Mucosa of gallbladder (tissue), 1 donor: ENCODE measurements at regions not wholly inside any gene's neighbourhood (a gene's known extent, or its start where the extent isn't known, plus 50 kb on each side); places are given as distances from the start of the nearest gene placed in this dataset.
"Not testable (repeated sequence)": the region's sequence is repeated elsewhere in the genome, so short reads cannot be mapped to it uniquely, and the experiment has no call there.

Source experiments
- DNase-seq: peaks from one replicate; pipeline ENCODE4 v3.0.0-alpha.2; 2020; ENCODE audit warnings: low spot score
- donor health status: DM: no; HTN: no; CAD: no.

- DNase-seq = not testable (repeated sequence)
These were observed 452.1 kb downstream of the GOLGA6L6 start for GRCh38 chr15:20089541-20089940.

DNA sequence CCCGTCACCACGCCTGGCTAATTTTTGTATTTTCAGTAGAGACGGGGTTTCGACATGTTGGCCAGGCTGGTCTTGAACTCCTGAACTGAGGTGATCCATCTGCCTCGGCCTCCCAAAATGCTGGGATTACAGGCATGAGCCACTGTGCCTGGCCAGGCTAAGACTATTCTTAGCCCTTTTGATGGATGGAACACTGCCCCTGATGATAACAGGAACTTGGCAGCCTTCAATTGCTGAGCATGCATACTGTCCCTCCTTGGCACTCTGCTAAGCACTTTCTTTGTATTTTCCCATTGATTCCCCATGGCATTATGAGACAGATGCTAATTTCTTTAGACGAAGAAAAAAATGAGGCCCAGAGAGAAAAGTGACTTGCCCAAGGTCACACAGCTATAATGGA, 457.6 kb downstream of the GOLGA6L6 start:
- not testable (repeated sequence) for DNase-seq

DNA sequence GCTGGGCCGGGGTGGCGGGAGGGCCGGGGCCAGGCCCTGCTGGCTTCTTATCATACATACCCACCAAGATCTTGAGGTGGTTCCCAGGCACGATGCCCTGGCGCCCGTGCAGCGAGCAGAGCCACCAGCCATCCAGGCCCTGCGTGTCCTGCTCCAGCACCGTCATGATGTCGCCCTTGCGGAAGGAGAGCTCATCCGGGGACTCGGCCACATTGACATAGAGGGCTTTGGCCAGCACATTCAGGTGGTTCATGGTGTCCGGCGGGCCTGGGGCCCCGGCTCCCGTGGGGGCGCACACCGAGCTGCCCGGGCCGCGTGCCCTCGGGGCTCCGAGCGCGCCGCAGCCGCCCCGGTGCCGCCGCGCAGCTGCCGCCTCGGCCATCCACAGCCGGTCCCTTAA, 467.5 kb downstream of the GOLGA6L6 start:
- DNase-seq = not testable (repeated sequence)

DNA sequence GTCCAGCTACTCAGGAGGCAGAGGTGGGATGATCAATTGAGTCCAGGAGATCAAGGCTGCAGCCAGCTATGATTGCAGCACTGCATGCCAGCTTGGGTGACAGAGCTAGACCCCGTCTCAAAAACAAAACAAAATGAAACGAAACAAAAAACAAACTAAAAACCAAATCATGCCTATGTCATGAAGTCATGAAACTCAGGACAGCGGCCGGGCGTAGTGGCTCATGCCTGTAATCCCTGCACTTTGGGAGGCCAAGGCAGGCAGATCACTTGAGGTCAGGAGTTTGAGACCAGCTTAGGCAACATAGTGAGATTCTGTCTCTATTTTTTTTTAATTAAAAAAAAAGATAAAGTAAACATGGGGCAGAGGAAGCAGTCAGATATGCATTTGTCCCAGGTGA, 472.6 kb downstream of the GOLGA6L6 start:
- DNase-seq = not testable (repeated sequence)

DNA sequence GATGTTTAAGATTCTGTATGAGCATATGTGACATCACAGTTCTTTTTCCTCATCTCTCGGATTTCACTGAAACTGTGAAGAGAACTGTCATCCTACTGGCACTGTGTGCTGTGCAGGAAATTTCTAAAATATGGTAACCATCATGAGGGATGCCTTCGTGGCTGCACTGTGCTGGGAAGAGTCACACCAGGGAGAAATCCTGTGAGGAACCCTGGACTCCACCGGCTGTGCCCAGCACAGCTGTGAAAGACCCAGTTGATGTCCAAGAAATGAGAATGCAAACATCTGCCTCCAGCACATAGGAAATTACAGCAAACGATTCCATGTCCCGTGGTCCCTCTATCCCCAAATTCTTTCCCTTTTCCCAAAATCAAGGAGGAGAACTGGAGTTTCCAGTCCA, 475.4 kb downstream of the GOLGA6L6 start:
- not testable (repeated sequence) for DNase-seq

- DNase-seq = not testable (repeated sequence)
These were observed 476.1 kb downstream of the GOLGA6L6 start for GRCh38 chr15:20065508-20065907.

- not testable (repeated sequence) for DNase-seq
These were observed 478.4 kb downstream of the GOLGA6L6 start for GRCh38 chr15:20063167-20063566.

DNA sequence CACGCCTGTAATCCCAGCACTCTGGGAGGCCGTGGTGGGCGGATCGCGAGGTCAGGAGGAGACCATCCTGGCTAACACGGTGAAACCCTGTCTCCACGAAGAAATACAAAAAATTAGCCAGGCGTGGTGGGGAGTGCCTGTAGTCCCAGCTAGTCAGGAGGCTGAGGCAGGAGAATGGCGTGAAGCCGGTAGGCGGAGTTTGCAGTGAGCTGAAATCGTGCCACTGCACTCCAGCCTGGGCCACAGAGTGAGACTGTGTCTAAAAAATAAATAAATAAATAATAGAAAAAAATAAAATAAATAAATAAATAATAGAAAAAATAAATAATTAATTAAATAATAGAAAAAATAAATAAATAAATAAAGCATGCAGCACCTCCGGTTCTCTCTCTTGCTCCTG, 480.8 kb downstream of the GOLGA6L6 start:
- DNase-seq = not testable (repeated sequence)

- DNase-seq = not testable (repeated sequence)
These were observed 484.7 kb downstream of the GOLGA6L6 start for GRCh38 chr15:20056871-20057270.

DNA sequence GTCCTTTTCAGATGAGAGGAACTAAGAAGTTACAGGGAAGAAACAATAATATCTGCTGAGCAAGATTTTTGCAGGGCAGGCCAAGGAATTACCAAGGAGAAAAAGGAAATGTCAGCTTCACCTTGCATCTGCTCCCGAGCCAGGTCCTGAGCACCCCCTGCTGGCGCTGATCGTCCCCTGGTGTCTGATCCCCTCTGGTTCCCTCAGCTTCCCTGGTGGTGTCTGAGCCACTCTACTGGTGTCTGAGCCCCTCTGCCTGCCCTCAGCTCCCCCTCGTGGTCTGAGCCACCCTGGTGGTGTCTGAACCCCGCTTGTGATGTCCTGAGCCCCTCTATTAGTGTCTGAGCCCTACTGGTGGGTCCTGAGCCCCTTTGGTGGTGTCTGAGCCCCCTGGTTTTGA, 485.7 kb downstream of the GOLGA6L6 start:
- not testable (repeated sequence) for DNase-seq

GRCh38 chr15:20048189-20048588, 493.4 kb downstream of the GOLGA6L6 start:
- DNase-seq = not testable (repeated sequence)

- not testable (repeated sequence) for DNase-seq
These were observed 496.4 kb downstream of the GOLGA6L6 start for GRCh38 chr15:20045165-20045564.

DNA sequence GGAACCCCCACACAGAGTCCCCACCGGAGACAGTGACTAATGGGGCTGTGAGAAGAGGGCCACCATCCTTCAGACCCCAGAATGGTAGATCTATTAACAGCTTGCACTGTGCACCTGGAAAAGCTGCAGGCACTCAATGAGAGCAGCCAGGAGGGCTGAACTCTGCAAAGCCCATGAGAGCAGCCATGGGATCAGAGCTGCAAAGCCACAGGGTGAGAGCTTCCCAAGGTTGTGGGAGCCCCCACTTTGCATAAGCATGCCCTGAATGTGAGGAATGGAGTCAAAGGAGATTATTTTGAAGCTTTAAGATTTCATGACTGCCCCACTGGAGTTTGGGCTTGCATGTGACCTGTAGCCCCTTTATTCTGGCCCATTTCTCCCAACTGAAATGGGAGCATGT, 500.9 kb downstream of the GOLGA6L6 start:
- DNase-seq = not testable (repeated sequence)

DNA sequence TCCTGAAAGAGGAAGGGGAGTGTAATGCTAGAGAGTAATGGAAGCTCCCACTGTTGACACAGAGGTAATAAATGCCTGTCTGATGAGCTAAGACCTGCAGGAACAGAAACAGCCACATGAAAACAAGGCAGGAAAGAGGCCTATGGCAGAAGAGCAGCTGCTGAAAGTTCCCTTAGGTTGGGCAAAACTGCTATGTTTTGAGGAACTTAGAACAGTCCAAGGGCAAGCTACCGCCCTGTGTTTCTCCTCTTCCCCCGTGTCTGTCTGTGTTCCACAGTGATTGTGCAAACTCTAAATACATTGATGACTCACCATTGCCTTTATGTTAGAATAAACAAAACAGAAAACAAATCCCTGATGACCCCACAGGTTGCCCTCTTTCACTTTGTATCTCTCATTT, 516.6 kb downstream of the GOLGA6L6 start:
- DNase-seq = not testable (repeated sequence)

DNA sequence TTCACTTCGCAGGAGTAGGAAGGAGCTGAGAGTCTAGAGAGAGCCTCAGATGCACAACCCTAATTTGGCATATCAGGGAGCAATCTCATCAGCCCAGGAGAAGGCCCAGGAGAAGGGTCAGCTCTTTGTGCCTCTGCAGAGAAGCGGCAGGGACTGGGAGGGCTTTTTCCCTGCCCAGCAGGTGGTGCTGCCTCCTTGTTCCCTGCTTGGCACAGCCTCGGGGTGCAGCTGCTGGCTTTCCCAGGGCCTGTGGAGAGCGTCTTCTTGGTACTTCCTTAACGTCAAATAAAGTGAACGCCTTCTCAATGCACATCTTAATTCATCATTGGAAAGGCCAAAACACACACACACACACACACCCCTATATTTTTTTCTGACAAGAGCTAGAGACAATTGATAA, 519.3 kb downstream of the GOLGA6L6 start:
- DNase-seq = not testable (repeated sequence)

- DNase-seq = not testable (repeated sequence)
These were observed 520.2 kb downstream of the GOLGA6L6 start for GRCh38 chr15:20021351-20021750.

- not testable (repeated sequence) for DNase-seq
These were observed 521.0 kb downstream of the GOLGA6L6 start for GRCh38 chr15:20020588-20020987.

- DNase-seq = not testable (repeated sequence)
These were observed 521.8 kb downstream of the GOLGA6L6 start for GRCh38 chr15:20019758-20020157.

GRCh38 chr15:20017581-20017980, 524.0 kb downstream of the GOLGA6L6 start:
- DNase-seq = not testable (repeated sequence)

DNA sequence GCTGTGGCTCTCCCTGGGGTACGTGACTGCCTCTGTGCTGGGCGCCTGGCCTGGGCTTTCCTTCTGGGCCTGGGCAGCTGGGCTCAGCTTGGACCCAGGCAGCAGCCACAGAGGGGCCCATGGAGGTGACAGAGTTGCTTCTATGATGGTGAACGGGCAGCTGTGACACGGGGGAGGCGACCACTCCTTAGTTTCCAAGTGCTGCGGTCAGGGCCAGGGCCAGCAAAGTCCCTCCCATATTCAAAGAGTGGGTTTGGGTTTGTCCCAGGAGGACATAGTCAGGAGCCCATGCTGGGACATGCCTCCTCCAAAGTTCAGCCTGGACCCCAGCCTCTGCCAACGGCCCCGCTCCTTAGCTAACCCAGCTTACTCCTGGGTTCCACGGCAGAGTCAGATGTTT, 524.7 kb downstream of the GOLGA6L6 start:
- DNase-seq = not testable (repeated sequence)

GRCh38 chr15:20012837-20013236, 528.8 kb downstream of the GOLGA6L6 start:
- DNase-seq = not testable (repeated sequence)

DNA sequence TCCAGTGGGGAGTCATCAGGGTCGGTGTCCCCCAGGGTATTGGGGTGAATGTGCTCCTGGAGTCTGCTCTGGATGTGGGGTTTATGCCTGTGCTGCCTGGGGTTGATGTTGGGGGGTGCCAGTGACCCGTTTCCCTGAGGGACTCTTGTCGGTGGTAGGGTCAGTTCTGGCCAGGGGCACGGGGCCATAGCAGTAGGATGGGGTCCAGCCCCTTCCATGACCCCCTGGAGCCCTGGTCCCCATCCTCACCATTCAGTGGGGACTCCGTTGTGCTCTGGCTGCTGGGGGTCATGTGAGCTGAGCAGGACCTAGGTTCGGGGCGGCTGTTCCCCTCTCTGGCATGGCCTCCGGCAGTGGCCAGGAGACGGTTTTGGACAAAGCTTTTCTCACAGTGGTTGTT, 530.8 kb downstream of the GOLGA6L6 start:
- not testable (repeated sequence) for DNase-seq

DNA sequence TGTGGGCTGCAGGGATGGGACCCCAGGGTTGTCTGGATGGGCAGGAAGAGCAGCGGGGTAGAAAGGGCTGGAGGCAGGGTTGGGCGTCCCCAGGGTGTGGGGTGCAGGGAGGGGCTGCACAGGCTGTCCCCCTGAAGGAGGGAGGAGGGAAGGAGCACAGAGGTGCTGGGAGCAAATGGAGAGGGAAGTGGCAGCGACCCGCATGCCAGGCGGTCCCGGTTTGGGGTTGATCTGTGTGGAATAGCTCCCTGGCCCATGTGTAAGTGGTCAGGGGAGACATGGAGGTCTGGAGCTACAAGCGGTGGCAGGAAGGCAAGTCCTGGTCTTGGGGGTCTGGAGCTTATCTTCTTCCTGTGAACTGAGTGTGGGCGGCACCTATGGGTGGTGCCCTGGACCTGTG, 532.0 kb downstream of the GOLGA6L6 start:
- DNase-seq = not testable (repeated sequence)

DNA sequence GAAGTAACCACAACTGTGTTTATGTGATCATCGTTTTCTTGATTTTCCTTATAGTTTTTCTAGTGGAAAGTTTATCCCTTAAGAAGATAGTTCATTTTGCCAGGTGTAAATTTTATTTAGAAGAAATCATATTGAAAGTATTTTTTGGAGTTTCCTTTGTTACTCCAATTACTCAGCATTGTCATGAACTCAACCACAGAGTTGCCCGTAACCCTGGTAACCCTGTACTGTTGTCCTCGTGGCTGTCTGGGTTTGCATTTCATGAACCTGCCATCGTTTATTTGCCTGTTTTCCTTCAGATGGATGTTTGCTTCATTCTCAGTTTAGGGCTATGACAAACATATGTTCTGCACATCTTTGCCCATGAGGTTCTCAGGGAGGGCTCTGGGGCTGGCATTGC, 534.3 kb downstream of the GOLGA6L6 start:
- not testable (repeated sequence) for DNase-seq
